ENCODE measurements at regions not wholly inside any gene's neighbourhood (a gene's known extent, or its start where the extent isn't known, plus 50 kb on each side); places are given as distances from the start of the nearest gene placed in this dataset.

- TF ChIP-seq FOXM1 (IDR thresholded peaks at IDR 0.05; ENCODE audit: borderline replicate concordance) = no peak
- TF ChIP-seq ELF4 (IDR thresholded peaks at IDR 0.05) = no peak
- TF ChIP-seq SUZ12 (IDR thresholded peaks at IDR 0.05) = no peak
- no peak for TF ChIP-seq CTBP1 (IDR thresholded peaks at IDR 0.05; ENCODE audit: borderline replicate concordance)
- no peak for TF ChIP-seq ARNT (IDR thresholded peaks at IDR 0.05)
- TF ChIP-seq FOXA1 (IDR thresholded peaks at IDR 0.05) = no peak
- no peak for TF ChIP-seq L3MBTL2 (conservative IDR thresholded peaks at IDR 0.05)
Observed at GRCh38 chr12:20050221-20050620, 318.1 kb upstream of the PDE3A start.

Data from HEK293T (cell line).